ENCODE measurements at regions not wholly inside any gene's neighbourhood (a gene's known extent, or its start where the extent isn't known, plus 50 kb on each side); places are given as distances from the start of the nearest gene placed in this dataset.
"Not testable (repeated sequence)": the region's sequence is repeated elsewhere in the genome, so short reads cannot be mapped to it uniquely, and the experiment has no call there.

GRCh38 chr2:194294156-194294555, 1362.9 kb upstream of the SLC39A10 start:
- ChIA-PET POLR2A (ENCODE audit: unreplicated experiment) (no interaction called here), CTCF (no interaction called here)
- intact Hi-C loops (cut with micrococcal nuclease): no loop called here
- BruUV-seq (replicated peaks): no TSS peak
- H3K27ac ChIP-seq (ENCODE audit: low read length): no peak overlapping the region
- no peak overlapping the region for H3K4me3 ChIP-seq (ENCODE audit: low read length)
- H3K4me2 ChIP-seq (ENCODE audit: low read length): no peak overlapping the region
- H3K36me3 ChIP-seq (ENCODE audit: low read depth, low read length): no peaks in the 10 kb centered on the region
- TF ChIP-seq CTCF (conservative IDR thresholded peaks at IDR 0.05; ENCODE audit: low read depth, low read length): no peak
- TF ChIP-seq EZH2phosphoT487 (IDR thresholded peaks at IDR 0.05; ENCODE audit: borderline replicate concordance, low read length): no peak
- no peak for TF ChIP-seq EZH2 (IDR thresholded peaks at IDR 0.05; ENCODE audit: low read length, unreplicated experiment)
- no peak overlapping the region for H2AFZ ChIP-seq (ENCODE audit: low read length)
- no peaks in the 10 kb centered on the region for H3K79me2 ChIP-seq (ENCODE audit: low read length)
- no peaks in the 10 kb centered on the region for H4K20me1 ChIP-seq (ENCODE audit: low read length)
- no peaks in the 10 kb centered on the region for H3K9me3 ChIP-seq (ENCODE audit: low read length)
- H3K9me2 ChIP-seq (replicated peaks; ENCODE audit: low read length): no peaks in the 10 kb centered on the region
- H3K9ac ChIP-seq (ENCODE audit: low read length): no peak overlapping the region
- ATAC-seq: no peak
- H3K27me3 ChIP-seq (ENCODE audit: low read length): no peaks in the 10 kb centered on the region
- H3K4me1 ChIP-seq (ENCODE audit: insufficient read depth, low read length): no peaks in the 10 kb centered on the region
- H3F3A ChIP-seq (ENCODE audit: low read length, unreplicated experiment): no peaks in the 10 kb centered on the region
- no peak for DNase-seq

- H3K4me2 ChIP-seq (ENCODE audit: low read length): no peak overlapping the region
- no peak for DNase-seq
- intact Hi-C loops (cut with micrococcal nuclease): no loop called here
- H3K27ac ChIP-seq (ENCODE audit: low read length): no peak overlapping the region
- H3K4me1 ChIP-seq (ENCODE audit: insufficient read depth, low read length): no peaks in the 10 kb centered on the region
- H3F3A ChIP-seq (ENCODE audit: low read length, unreplicated experiment): no peaks in the 10 kb centered on the region
- H4K20me1 ChIP-seq (ENCODE audit: low read length): no peaks in the 10 kb centered on the region
- no peak overlapping the region for H3K4me3 ChIP-seq (ENCODE audit: low read length)
- ChIA-PET POLR2A (ENCODE audit: unreplicated experiment) (no interaction called here), CTCF (no interaction called here)
- H3K9ac ChIP-seq (ENCODE audit: low read length): no peak overlapping the region
- TF ChIP-seq CTCF (conservative IDR thresholded peaks at IDR 0.05; ENCODE audit: low read depth, low read length) (no peak), EZH2phosphoT487 (IDR thresholded peaks at IDR 0.05; ENCODE audit: borderline replicate concordance, low read length) (no peak), EZH2 (IDR thresholded peaks at IDR 0.05; ENCODE audit: low read length, unreplicated experiment) (no peak)
- no peak for ATAC-seq
- BruUV-seq (replicated peaks): no TSS peak
- no peaks in the 10 kb centered on the region for H3K36me3 ChIP-seq (ENCODE audit: low read depth, low read length)
- no peaks in the 10 kb centered on the region for H3K9me2 ChIP-seq (replicated peaks; ENCODE audit: low read length)
- H3K79me2 ChIP-seq (ENCODE audit: low read length): no peaks in the 10 kb centered on the region
- H3K9me3 ChIP-seq (ENCODE audit: low read length): no peaks in the 10 kb centered on the region
- no peak overlapping the region for H2AFZ ChIP-seq (ENCODE audit: low read length)
- no peaks in the 10 kb centered on the region for H3K27me3 ChIP-seq (ENCODE audit: low read length)
These were observed 1365.9 kb upstream of the SLC39A10 start for GRCh38 chr2:194291104-194291503.

DNA sequence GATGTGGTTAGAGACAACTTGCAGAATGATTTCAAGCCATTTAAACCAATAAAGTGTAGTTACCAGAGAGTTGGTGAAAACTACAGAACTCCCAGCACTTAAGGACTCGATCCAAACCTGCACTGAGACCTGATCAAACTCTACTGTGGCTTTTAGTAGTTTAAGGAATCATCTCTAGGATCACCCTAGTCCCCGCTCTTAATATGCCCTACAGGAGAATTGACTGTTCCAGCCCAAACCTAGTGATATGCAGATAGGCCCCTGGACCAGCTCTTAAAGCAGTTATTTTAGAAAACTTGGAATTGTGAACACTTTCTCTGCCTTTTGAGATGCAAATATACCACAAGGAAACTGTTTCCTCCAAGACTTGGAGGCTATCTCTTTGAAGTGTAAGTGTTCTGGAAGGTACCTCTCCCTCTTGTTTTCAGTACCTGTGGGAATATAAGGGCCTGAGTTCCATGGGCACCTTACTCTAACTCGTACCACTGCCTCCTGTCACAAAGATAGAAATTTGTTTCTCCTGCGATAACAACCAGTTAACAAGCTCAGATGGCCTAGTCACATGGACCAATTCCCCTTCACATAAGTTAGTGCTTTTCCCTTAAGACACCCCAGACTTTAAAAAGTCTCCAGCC, 1367.2 kb upstream of the SLC39A10 start:
- H4K20me1 ChIP-seq (ENCODE audit: low read length): no peaks in the 10 kb centered on the region
- no peaks in the 10 kb centered on the region for H3K27me3 ChIP-seq (ENCODE audit: low read length)
- H3K79me2 ChIP-seq (ENCODE audit: low read length): no peaks in the 10 kb centered on the region
- no TSS peak for BruUV-seq (replicated peaks)
- intact Hi-C loops (cut with micrococcal nuclease): no loop called here
- ChIA-PET POLR2A (ENCODE audit: unreplicated experiment) (no interaction called here), CTCF (no interaction called here)
- DNase-seq (no peak), ATAC-seq (no peak)
- no peaks in the 10 kb centered on the region for H3K36me3 ChIP-seq (ENCODE audit: low read depth, low read length)
- no peaks in the 10 kb centered on the region for H3F3A ChIP-seq (ENCODE audit: low read length, unreplicated experiment)
- no peak overlapping the region for H3K9ac ChIP-seq (ENCODE audit: low read length)
- no peak overlapping the region for H2AFZ ChIP-seq (ENCODE audit: low read length)
- no peaks in the 10 kb centered on the region for H3K4me1 ChIP-seq (ENCODE audit: insufficient read depth, low read length)
- H3K9me2 ChIP-seq (replicated peaks; ENCODE audit: low read length): no peaks in the 10 kb centered on the region
- no peak overlapping the region for H3K4me3 ChIP-seq (ENCODE audit: low read length)
- H3K9me3 ChIP-seq (ENCODE audit: low read length): peaks cover under 1% of the 10 kb centered on the region; the same call in 1 of the 2 replicates
- H3K4me2 ChIP-seq (ENCODE audit: low read length): no peak overlapping the region
- no peak overlapping the region for H3K27ac ChIP-seq (ENCODE audit: low read length)
- no peak for TF ChIP-seq CTCF (conservative IDR thresholded peaks at IDR 0.05; ENCODE audit: low read depth, low read length)
- TF ChIP-seq EZH2phosphoT487 (IDR thresholded peaks at IDR 0.05; ENCODE audit: borderline replicate concordance, low read length): no peak
- no peak for TF ChIP-seq EZH2 (IDR thresholded peaks at IDR 0.05; ENCODE audit: low read length, unreplicated experiment)

GRCh38 chr2:194276667-194277066, 1380.4 kb upstream of the SLC39A10 start:
- CTCF ChIA-PET; H3K36me3 ChIP-seq (ENCODE audit: low read depth, low read length); H3K9ac ChIP-seq (ENCODE audit: low read length); H3K4me3 ChIP-seq (ENCODE audit: low read length); intact Hi-C loops (cut with micrococcal nuclease); H3K4me2 ChIP-seq (ENCODE audit: low read length); DNase-seq; H3K9me2 ChIP-seq (replicated peaks; ENCODE audit: low read length); H3K27ac ChIP-seq (ENCODE audit: low read length); ATAC-seq; H4K20me1 ChIP-seq (ENCODE audit: low read length); BruUV-seq (replicated peaks); H3K4me1 ChIP-seq (ENCODE audit: insufficient read depth, low read length); H2AFZ ChIP-seq (ENCODE audit: low read length); H3F3A ChIP-seq (ENCODE audit: low read length, unreplicated experiment); H3K9me3 ChIP-seq (ENCODE audit: low read length); H3K27me3 ChIP-seq (ENCODE audit: low read length); H3K79me2 ChIP-seq (ENCODE audit: low read length); POLR2A ChIA-PET (ENCODE audit: unreplicated experiment): not testable (repeated sequence)
